RPMI8226 (cell line): ENCODE measurements at regions not wholly inside any gene's neighbourhood (a gene's known extent, or its start where the extent isn't known, plus 50 kb on each side); places are given as distances from the start of the nearest gene placed in this dataset.
A peak's percentile ranks its signal among the peaks of the same experiment; 100 is the strongest.

Source experiments
- DNase-seq: peaks from one replicate; pipeline ENCODE4 v3.0.0-alpha.2; 2015

- no peak for DNase-seq
Observed at GRCh38 chr15:35596285-35596684, 50.3 kb upstream of the DPH6 start.

DNA sequence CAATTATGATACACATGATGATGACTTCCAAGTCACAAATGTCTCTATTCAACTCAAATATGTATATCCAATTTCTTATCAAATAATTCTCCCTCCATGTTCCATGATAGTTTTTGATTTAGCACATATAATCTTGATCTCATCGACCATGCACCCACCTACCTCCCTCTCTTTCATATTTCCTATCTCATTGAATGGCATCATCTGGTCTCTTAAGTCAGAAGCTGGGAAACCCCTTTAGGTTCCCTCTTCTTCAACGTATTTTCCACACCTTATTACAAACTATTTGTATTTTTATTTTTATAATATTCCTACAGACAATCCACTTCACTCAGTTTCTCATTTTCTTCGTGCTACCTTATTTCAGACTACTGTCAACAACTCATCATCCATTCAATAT, 56.9 kb upstream of the DPH6 start:
- no peak for DNase-seq

DNA sequence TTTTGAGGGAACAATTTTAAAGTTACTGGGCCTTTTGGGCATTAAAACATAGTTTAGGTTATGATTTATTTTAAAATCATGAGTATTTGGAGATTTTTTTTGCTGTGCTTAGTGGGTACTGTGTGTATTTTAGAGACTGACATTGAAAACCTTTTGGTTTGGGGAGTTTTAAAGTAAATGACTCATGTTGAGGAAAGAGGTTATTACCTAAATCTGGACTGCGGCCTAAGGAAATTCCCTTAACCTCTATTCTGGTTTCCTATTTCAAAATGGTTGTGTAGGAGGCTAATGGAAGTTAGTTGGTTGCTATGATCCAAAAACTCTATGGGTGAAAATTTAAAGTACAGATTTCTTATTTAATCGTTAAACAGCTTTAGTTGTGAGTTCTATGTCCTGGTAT, 57.3 kb upstream of the DPH6 start:
- DNase-seq = no peak

GRCh38 chr15:35603856-35604255, 57.9 kb upstream of the DPH6 start:
- DNase-seq = no peak

DNA sequence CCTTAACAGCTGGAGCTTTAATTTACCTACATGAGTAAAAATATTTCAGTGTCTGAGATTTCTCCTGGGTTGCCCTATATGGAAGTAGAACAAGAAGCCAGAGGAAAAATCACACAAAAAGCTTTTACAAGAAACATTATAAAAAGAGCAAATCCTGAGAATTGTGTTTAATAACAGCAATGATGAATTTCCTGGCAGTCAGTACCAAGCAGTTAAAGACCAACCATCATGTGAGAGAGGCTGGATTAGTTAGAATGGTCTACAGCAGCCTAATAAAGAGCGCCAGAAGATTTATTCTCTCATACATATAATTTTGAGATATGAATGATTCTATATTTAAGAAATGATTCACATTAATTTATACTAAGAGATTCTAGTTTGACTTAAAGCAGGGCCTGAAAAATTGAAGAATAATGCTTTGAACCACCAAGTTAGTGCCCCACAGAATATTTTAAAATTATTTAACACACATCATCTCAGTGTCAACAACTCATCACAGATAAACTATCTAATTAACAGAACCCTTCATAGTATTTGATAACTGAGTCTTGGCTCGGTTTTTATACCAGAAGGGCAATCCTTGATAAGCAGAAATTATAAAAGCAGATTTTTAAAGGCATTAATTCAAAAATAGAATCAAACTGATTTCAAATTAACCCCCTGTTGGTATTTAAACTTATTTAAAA, 59.9 kb upstream of the DPH6 start:
- DNase-seq = no peak

- DNase-seq = no peak
Observed at GRCh38 chr15:35606450-35606779, 60.5 kb upstream of the DPH6 start.

DNA sequence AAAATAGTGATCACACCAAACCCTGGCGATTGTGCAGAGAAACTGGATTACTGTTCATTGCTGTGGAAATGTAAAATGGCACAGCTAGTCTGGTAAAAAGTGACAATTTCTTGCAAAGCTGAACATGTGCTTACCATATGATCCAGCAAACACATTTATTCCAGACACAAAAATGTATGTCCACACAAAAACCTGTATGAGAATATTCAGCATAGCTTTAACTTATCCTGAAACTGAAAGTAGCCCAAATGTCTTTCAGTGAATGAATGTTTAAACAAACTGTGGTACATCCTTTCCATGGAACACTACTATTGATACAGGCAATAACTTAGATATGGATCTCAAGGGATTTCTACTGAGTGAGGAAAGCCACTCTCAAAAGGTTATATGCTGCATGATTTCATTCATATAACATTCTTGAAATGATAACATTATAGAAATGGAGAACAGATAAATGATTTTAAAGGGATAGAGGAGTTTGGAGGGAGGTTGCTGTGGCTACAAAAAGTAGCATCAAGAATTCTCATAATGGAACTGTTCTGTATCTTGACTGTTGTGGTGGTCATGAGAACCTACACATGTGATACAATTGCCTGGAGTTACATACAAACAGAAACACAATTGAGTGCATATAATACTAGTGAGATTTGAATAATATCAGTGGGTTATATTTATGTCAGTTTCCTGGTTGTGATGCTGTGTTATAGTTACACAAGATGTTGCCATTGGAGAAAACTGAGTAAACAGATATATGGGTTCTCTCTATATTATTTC, 70.7 kb upstream of the DPH6 start:
- DNase-seq = no peak

DNA sequence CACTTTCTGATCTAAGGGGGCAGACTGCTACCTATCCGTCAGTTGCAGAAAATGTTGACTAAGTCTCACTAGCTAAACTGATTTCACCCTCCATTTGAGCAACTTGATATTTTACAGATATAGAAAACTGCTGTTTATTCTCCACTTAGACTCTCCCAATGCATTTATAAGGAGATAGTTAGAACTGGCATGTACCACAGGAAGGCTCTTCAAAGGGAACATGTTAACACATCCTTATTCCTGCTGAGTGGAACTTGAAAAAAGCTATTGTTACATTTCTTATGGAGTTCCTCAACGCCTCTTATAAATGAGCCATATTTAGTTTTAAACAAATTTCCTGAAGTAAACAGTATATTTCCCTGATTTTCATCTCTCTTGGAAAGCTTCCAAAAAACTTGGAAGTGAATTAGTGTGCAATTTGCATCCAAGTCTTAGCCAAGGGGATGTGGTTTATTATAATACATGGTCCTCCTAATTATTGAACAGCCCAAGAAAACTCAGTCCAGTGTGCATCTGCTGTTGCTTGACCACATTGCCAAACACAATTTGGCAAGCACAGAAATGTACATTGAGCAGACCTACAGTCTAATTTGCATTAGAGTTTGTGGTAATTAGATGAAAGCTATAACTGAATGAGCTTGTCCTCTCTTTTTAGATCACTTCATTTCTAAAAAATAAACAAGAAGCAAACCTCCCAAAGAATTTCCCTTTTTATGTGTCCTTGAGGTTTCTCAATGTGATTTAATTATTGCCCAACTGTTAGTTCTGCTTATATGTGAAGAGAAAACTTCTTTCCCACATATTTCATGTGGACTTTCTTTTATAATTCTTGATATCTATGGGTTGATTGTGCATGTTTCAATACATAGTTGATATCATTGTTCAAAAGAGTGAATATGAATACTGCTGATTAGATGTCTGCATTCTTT, 72.6 kb upstream of the DPH6 start:
- DNase-seq = no peak

DNA sequence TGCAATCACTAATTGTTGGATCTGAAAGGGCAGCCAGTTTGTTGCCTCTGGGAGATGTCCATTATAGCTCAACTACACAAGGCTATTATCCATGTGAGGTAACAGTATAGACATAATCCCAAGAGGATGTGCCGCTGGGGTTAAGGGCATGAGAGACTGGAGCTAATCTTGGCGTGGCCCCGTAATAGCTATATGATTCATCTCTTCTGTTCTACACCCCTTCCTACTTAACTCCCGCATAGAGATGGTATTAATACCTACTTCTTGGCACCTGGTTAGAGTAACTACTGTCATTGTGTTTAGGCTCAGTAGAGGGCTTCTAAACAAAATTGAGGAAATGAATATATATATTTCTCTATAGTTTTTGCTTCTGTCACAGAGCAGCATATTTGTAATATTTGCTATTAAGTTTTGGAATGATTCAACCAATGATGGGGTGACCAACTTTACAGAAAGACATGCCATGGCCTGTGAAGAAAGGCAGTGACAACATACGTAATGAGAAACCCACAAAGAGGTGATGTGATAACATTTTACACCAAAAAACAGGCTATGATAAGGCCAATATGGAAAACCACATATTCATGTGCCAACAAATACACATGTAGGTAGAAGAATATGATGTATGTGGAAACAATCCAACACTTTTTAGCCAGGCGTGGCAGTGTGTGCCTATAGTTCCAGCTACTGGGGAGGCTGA, 76.8 kb upstream of the DPH6 start:
- DNase-seq = no peak

- no peak for DNase-seq
Observed at GRCh38 chr15:35624881-35625280, 78.9 kb upstream of the DPH6 start.

GRCh38 chr15:35626571-35627318, 80.8 kb upstream of the DPH6 start:
- DNase-seq = no peak

DNA sequence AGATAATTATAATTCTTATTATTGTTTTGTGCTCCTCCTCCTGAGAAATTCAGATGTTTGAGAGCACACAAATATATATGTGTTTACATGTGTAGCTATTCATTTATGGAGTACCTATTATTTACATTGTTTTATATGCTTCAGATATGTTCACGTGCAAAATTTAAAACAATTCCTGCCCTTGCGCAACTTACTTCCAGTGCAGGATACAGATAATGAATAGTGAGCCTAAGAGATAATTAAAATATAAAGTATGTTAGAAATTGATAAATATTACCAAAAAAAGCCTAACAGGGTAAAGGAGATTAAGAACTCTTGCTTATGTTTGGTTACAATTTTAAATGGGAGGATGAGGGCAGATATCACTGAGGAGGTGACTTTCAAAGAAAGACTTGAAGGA, 81.7 kb upstream of the DPH6 start:
- DNase-seq = no peak

GRCh38 chr15:35629766-35630165, 83.8 kb upstream of the DPH6 start:
- no peak for DNase-seq

GRCh38 chr15:35630532-35630931, 84.6 kb upstream of the DPH6 start:
- DNase-seq = no peak

DNA sequence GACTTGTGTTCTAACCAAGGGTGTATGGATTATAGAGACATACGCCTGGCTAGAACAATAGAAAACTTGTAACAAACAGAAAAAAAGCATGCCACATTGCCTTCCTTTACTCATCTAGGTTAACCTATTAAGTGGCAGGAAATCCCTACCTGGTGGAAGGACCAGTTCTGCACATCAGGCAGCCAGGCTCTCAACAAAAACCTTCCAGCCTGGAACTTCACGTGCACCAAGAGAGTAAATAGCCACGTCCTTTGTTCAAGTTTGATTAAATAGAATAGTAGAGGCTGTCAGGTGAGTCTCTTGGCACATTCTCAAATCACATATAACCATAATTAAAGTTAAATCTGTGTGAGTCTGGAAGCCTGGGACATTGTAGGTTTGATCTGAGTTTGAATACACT, 85.0 kb upstream of the DPH6 start:
- DNase-seq = no peak

GRCh38 chr15:35633677-35634076, 87.7 kb upstream of the DPH6 start:
- no peak for DNase-seq

DNA sequence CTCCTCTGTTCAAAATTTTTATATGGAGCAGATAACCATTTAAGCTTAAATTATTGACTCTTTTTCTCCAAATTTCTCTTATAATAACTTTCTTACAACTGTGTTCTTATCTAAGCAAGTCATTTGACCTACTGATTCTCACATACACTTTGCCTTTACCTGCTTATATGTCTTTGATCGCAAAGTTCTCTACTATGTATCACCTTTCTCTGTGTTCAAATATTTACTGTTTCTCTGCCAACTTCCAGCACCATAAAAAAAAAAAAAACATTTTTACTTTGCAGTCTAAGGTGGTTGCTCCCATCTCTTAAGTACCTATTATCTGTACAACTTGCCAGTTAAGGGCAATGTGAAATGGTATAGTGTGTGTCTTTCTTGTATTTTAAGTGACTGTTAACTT, 100.8 kb upstream of the DPH6 start:
- no peak for DNase-seq

- no peak for DNase-seq
Observed at GRCh38 chr15:35647303-35647702, 101.3 kb upstream of the DPH6 start.

- DNase-seq = peak; percentile 19
Observed at GRCh38 chr15:35648941-35649340, 103.0 kb upstream of the DPH6 start.

- no peak for DNase-seq
Observed at GRCh38 chr15:35649575-35649974, 103.6 kb upstream of the DPH6 start.

DNA sequence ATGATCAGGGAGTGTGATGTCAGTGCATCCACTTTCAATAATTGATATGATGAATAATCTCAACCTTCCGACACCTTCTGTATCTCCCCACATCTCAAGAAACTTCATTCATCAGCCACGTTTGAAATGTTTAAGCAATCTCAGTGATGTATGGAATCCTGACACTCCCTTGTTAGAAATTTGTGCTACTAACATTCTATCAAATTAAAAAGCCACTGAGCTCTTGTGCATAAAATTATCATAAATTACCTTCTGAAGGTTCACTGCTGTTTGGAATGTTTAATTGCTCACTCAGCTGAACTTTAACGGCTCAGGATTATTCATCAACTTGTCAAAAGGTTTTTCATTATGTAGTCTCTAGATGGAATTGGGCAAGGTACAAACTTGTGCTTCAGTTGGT, 108.4 kb upstream of the DPH6 start:
- DNase-seq = no peak

- DNase-seq = no peak
Observed at GRCh38 chr15:35657679-35658311, 111.8 kb upstream of the DPH6 start.
